Neural cell (in vitro differentiated cells): ENCODE measurements at regions not wholly inside any gene's neighbourhood (a gene's known extent, or its start where the extent isn't known, plus 50 kb on each side); places are given as distances from the start of the nearest gene placed in this dataset.
"Not testable (repeated sequence)": the region's sequence is repeated elsewhere in the genome, so short reads cannot be mapped to it uniquely, and the experiment has no call there.

Experiments
- H2AFZ ChIP-seq: fragments of 200-600, 300-800 bp; sonication (generic), shearing (Covaris generic); 2 replicates; pipeline ENCODE4 v1.6.0; 2014; ENCODE audit warnings: low read depth, mild to moderate bottlenecking, antibody characterized with exemption, low read length, moderate library complexity
- H3F3A ChIP-seq: fragments of 200-600 bp; shearing (Covaris generic); 2 replicates; pipeline ENCODE4 v1.6.1; 2016; ENCODE audit warnings: mild to moderate bottlenecking, moderate library complexity, mixed read lengths, antibody characterized with exemption, low read length; ENCODE audit not compliant: insufficient read depth, poor library complexity, severe bottlenecking
- H3K27ac ChIP-seq: fragments of 200-600, 300-800 bp; sonication (generic), shearing (Covaris generic); 2 replicates; pipeline ENCODE4 v1.5.1; 2014; ENCODE audit warnings: mild to moderate bottlenecking, low read length, moderate library complexity
- H3K27me3 ChIP-seq: fragments of 300-800, 200-600 bp; sonication (generic), shearing (Covaris generic); 2 replicates; pipeline ENCODE4 v1.6.0; 2014; ENCODE audit warnings: mild to moderate bottlenecking, low read depth, low read length, moderate library complexity; ENCODE audit not compliant: insufficient read depth
- H3K36me3 ChIP-seq: fragments of 300-800, 200-600 bp; sonication (generic), shearing (Covaris generic); 2 replicates; pipeline ENCODE4 v1.5.1; 2014; ENCODE audit warnings: mild to moderate bottlenecking, antibody characterized with exemption, low read length, moderate library complexity; ENCODE audit not compliant: insufficient read depth
- H3K4me2 ChIP-seq: fragments of 300-800, 200-600 bp; sonication (generic), shearing (Covaris generic); 2 replicates; pipeline ENCODE4 v1.6.0; 2014; ENCODE audit warnings: mild to moderate bottlenecking, low read length
- H3K4me3 ChIP-seq: fragments of 300-800, 200-600 bp; sonication (generic), shearing (Covaris generic); 2 replicates; pipeline ENCODE4 v1.5.1; 2014; ENCODE audit warnings: mild to moderate bottlenecking, low read length, moderate library complexity
- H3K79me2 ChIP-seq: fragments of 200-600 bp; shearing (Covaris generic); replicated peaks from 2 replicates; pipeline ENCODE4 v1.6.0; 2014; ENCODE audit warnings: mild to moderate bottlenecking, low read length, moderate library complexity; ENCODE audit not compliant: insufficient read depth
- H3K9ac ChIP-seq: fragments of 300-800, 200-600 bp; sonication (generic), shearing (Covaris generic); 2 replicates; pipeline ENCODE4 v1.6.1; 2016; ENCODE audit warnings: mild to moderate bottlenecking, low read length, mixed read lengths
- H3K9me2 ChIP-seq: fragments of 200-600 bp; shearing (Covaris generic); 2 replicates; pipeline ENCODE4 v1.6.1; 2016; ENCODE audit warnings: mild to moderate bottlenecking, low read length, mixed read lengths; ENCODE audit not compliant: insufficient read depth
- H3K9me3 ChIP-seq: fragments of 200-600, 300-800 bp; sonication (generic), shearing (Covaris generic); 2 replicates; pipeline ENCODE4 v1.6.1; 2016; ENCODE audit warnings: mild to moderate bottlenecking, mixed run types, low read length, moderate library complexity, mixed read lengths
- H4K20me1 ChIP-seq: fragments of 200-600 bp; shearing (Covaris generic); 2 replicates; pipeline ENCODE4 v1.6.1; 2016; ENCODE audit warnings: mild to moderate bottlenecking, mixed run types; ENCODE audit not compliant: insufficient read depth
- CTCF ChIP-seq: fragments of 450-650 bp; IDR thresholded peaks from 2 replicates; pipeline ENCODE4 v1.5.1; 2014; ENCODE audit warnings: antibody characterized with exemption, mild to moderate bottlenecking, moderate library complexity; ENCODE audit not compliant: poor library complexity, severe bottlenecking
- EP300 ChIP-seq: fragments of 450-650 bp; conservative IDR thresholded peaks from 2 replicates; pipeline ENCODE4 v1.6.1; 2014; ENCODE audit warnings: antibody characterized with exemption, mild to moderate bottlenecking, moderate library complexity; ENCODE audit not compliant: poor library complexity, severe bottlenecking
- EZH2 ChIP-seq: fragments of 200-600, 300-800 bp; shearing (Covaris generic), sonication (generic); IDR thresholded peaks from 2 replicates; pipeline ENCODE4 v1.6.1; 2014; ENCODE audit warnings: antibody characterized with exemption, low read length, borderline replicate concordance, mild to moderate bottlenecking; ENCODE audit not compliant: insufficient read depth, poor library complexity, severe bottlenecking
- MXI1 ChIP-seq: fragments of 450-650 bp; conservative IDR thresholded peaks from 2 replicates; pipeline ENCODE4 v1.6.1; 2014; ENCODE audit warnings: antibody characterized with exemption, mild to moderate bottlenecking; ENCODE audit not compliant: poor library complexity, severe bottlenecking
- POLR2AphosphoS5 ChIP-seq: IDR thresholded peaks from 2 replicates; pipeline ENCODE4 v1.6.1; 2012
- RAD21 ChIP-seq: fragments of 450-650 bp; conservative IDR thresholded peaks from 2 replicates; pipeline ENCODE4 v1.6.1; 2014; ENCODE audit warnings: antibody characterized with exemption, mild to moderate bottlenecking, moderate library complexity
- SMC3 ChIP-seq: fragments of 450-650 bp; conservative IDR thresholded peaks from 2 replicates; pipeline ENCODE4 v1.6.1; 2014; ENCODE audit warnings: antibody characterized with exemption, mild to moderate bottlenecking, moderate library complexity; ENCODE audit not compliant: poor library complexity
- TAF1 ChIP-seq: IDR thresholded peaks from 2 replicates; pipeline ENCODE4 v1.6.1; 2012; ENCODE audit warnings: low read depth
- TF ChIP-seq, protein P1 (sequence below): IDR thresholded peaks from 2 replicates; pipeline ENCODE4 v1.6.1; 2012; ENCODE audit warnings: borderline replicate concordance

DNA sequence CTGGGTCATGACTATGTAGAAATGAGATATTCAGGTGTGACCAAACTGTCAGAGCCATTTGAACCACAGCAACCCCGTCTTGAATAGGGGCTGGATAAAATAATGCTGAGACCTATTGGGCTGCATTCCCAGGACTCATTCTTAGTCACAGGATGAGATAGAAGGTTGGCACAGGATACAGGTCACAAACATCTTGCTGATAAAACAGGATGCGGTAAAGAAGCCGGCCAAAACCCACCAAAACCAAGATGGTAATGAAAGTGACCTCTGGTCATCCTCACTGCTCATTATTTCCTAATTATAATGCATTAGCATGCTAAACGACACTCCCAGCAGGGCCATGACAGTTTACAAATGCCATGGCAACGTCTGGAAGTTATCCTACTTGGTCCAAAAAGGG lies 545.5 kb downstream of the TMEM114 start:
- H3K27ac ChIP-seq = no peak overlapping the region
- H4K20me1 ChIP-seq = no peaks in the 10 kb centered on the region
- H2AFZ ChIP-seq = no peak overlapping the region
- H3K79me2 ChIP-seq = no peaks in the 10 kb centered on the region
- H3K4me3 ChIP-seq = no peak overlapping the region
- no peaks in the 10 kb centered on the region for H3F3A ChIP-seq
- TF ChIP-seq POLR2AphosphoS5 (no peak), SMC3 (no peak), TAF1 (no peak)
- no peak overlapping the region for H3K4me2 ChIP-seq
- H3K9ac ChIP-seq = no peak overlapping the region
- no peaks in the 10 kb centered on the region for H3K27me3 ChIP-seq
- H3K9me2 ChIP-seq = no peaks in the 10 kb centered on the region
- H3K9me3 ChIP-seq = no peaks in the 10 kb centered on the region
- H3K36me3 ChIP-seq = no peaks in the 10 kb centered on the region

- H2AFZ ChIP-seq = no peak overlapping the region
- H3K4me3 ChIP-seq = no peak overlapping the region
- no peak overlapping the region for H3K4me2 ChIP-seq
- no peak overlapping the region for H3K27ac ChIP-seq
- no peaks in the 10 kb centered on the region for H3K79me2 ChIP-seq
- H3F3A ChIP-seq = no peaks in the 10 kb centered on the region
- no peaks in the 10 kb centered on the region for H3K9me3 ChIP-seq
- H4K20me1 ChIP-seq = no peaks in the 10 kb centered on the region
- H3K9me2 ChIP-seq = no peaks in the 10 kb centered on the region
- no peaks in the 10 kb centered on the region for H3K36me3 ChIP-seq
- H3K27me3 ChIP-seq = no peaks in the 10 kb centered on the region
- TF ChIP-seq EP300 (no peak), POLR2AphosphoS5 (no peak), CTCF (no peak), EZH2 (no peak), MXI1 (no peak), RAD21 (no peak), SMC3 (no peak), TAF1 (no peak)
- TF ChIP-seq, protein P1, sequence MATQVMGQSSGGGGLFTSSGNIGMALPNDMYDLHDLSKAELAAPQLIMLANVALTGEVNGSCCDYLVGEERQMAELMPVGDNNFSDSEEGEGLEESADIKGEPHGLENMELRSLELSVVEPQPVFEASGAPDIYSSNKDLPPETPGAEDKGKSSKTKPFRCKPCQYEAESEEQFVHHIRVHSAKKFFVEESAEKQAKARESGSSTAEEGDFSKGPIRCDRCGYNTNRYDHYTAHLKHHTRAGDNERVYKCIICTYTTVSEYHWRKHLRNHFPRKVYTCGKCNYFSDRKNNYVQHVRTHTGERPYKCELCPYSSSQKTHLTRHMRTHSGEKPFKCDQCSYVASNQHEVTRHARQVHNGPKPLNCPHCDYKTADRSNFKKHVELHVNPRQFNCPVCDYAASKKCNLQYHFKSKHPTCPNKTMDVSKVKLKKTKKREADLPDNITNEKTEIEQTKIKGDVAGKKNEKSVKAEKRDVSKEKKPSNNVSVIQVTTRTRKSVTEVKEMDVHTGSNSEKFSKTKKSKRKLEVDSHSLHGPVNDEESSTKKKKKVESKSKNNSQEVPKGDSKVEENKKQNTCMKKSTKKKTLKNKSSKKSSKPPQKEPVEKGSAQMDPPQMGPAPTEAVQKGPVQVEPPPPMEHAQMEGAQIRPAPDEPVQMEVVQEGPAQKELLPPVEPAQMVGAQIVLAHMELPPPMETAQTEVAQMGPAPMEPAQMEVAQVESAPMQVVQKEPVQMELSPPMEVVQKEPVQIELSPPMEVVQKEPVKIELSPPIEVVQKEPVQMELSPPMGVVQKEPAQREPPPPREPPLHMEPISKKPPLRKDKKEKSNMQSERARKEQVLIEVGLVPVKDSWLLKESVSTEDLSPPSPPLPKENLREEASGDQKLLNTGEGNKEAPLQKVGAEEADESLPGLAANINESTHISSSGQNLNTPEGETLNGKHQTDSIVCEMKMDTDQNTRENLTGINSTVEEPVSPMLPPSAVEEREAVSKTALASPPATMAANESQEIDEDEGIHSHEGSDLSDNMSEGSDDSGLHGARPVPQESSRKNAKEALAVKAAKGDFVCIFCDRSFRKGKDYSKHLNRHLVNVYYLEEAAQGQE = no peak
- H3K9ac ChIP-seq = no peak overlapping the region
These were observed 557.9 kb downstream of the TMEM114 start for GRCh38 chr16:8032406-8032805.

DNA sequence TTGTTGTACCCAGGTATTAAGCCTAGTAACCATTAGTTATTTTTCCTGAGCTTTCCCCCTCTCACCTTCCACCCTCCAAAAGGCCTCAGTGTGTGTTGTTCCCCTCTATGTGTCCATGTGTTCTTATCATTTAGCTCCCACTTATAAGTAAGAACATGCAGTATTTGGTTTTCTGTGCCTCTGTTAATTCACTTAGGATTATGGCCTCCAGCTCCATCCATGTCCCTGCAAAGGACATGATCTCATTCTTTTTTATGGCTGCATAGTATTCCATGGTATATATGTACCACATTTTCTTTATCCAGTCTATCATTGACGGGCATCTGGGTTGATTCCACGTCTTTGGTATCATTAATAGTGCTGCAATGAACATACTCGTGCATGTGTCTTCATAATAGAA lies 560.3 kb downstream of the TMEM114 start:
- H3K9ac ChIP-seq, H3K79me2 ChIP-seq, H3K27ac ChIP-seq, H3K9me2 ChIP-seq, H3K36me3 ChIP-seq, H3K27me3 ChIP-seq, H3K4me3 ChIP-seq, H3K9me3 ChIP-seq, H4K20me1 ChIP-seq, H3F3A ChIP-seq, H3K4me2 ChIP-seq, H2AFZ ChIP-seq: not testable (repeated sequence)
